ENCODE measurements at regions not wholly inside any gene's neighbourhood (a gene's known extent, or its start where the extent isn't known, plus 50 kb on each side); places are given as distances from the start of the nearest gene placed in this dataset.

- H3K4me1 ChIP-seq (ENCODE audit: control insufficient read depth in 2 of 2, insufficient read depth in 2 of 2, low read length in 1 of 2), result no peaks in the 10 kb centered on the region
- no peak overlapping the region for H3K27ac ChIP-seq (ENCODE audit: low read depth in 2 of 2, low read length in 1 of 2)
Measured at GRCh38 chr5:82859451-82860140, 217.6 kb downstream of the TMEM167A start.

GRCh38 chr5:82858151-82859025 is 218.8 kb downstream of the TMEM167A start:
- Histone ChIP-seq H3K36me3 (ENCODE audit: control insufficient read depth in 2 of 2, insufficient read depth in 2 of 2, low read length in 1 of 2) (no peaks in the 10 kb centered on the region), H3K27ac (ENCODE audit: low read depth in 2 of 2, low read length in 1 of 2) (no peak overlapping the region)
- WGBS, 2 donors, result 74 to 76% methylated on average over 9 of the region's 9 CpGs

More at GRCh38 chr5:82859451-82860140, 217.6 kb downstream of the TMEM167A start:
- Histone ChIP-seq H3K36me3 (ENCODE audit: control insufficient read depth in 2 of 2, insufficient read depth in 2 of 2, low read length in 1 of 2) (no peaks in the 10 kb centered on the region), H3K9me3 (ENCODE audit: control insufficient read depth in 2 of 2, insufficient read depth in 1 of 2, low read depth in 1 of 2, low read length in 1 of 2) (no peaks in the 10 kb centered on the region), H3K4me3 (ENCODE audit: low read depth in 1 of 2, low read length in 2 of 2) (no peak overlapping the region), H3K27me3 (ENCODE audit: control insufficient read depth in 1 of 2, insufficient read depth in 2 of 2, low read length in 2 of 2) (no peaks in the 10 kb centered on the region)
- WGBS, 2 donors, result 52 to 55% methylated on average over 8 of the region's 8 CpGs

GRCh38 chr5:82855893-82856550 is 221.2 kb downstream of the TMEM167A start:
- 56 to 58% methylated on average over 5 of the region's 5 CpGs for WGBS, 2 donors
- Histone ChIP-seq H3K36me3 (ENCODE audit: control insufficient read depth in 2 of 2, insufficient read depth in 2 of 2, low read length in 1 of 2) (no peaks in the 10 kb centered on the region), H3K27ac (ENCODE audit: low read depth in 2 of 2, low read length in 1 of 2) (no peak overlapping the region), H3K4me1 (ENCODE audit: control insufficient read depth in 2 of 2, insufficient read depth in 2 of 2, low read length in 1 of 2) (no peaks in the 10 kb centered on the region), H3K4me3 (ENCODE audit: low read depth in 1 of 2, low read length in 2 of 2) (no peak overlapping the region), H3K27me3 (ENCODE audit: control insufficient read depth in 1 of 2, insufficient read depth in 2 of 2, low read length in 2 of 2) (no peaks in the 10 kb centered on the region), H3K9me3 (ENCODE audit: control insufficient read depth in 2 of 2, insufficient read depth in 1 of 2, low read depth in 1 of 2, low read length in 1 of 2) (no peaks in the 10 kb centered on the region)

More at GRCh38 chr5:82858151-82859025, 218.8 kb downstream of the TMEM167A start:
- no peak overlapping the region for H3K4me3 ChIP-seq (ENCODE audit: low read depth in 1 of 2, low read length in 2 of 2)
- H3K9me3 ChIP-seq (ENCODE audit: control insufficient read depth in 2 of 2, insufficient read depth in 1 of 2, low read depth in 1 of 2, low read length in 1 of 2), result no peaks in the 10 kb centered on the region
- H3K4me1 ChIP-seq (ENCODE audit: control insufficient read depth in 2 of 2, insufficient read depth in 2 of 2, low read length in 1 of 2), result no peaks in the 10 kb centered on the region
- no peaks in the 10 kb centered on the region for H3K27me3 ChIP-seq (ENCODE audit: control insufficient read depth in 1 of 2, insufficient read depth in 2 of 2, low read length in 2 of 2)

GRCh38 chr5:82854956-82855355 is 222.2 kb downstream of the TMEM167A start:
- Histone ChIP-seq H3K9me3 (ENCODE audit: control insufficient read depth in 2 of 2, insufficient read depth in 1 of 2, low read depth in 1 of 2, low read length in 1 of 2) (no peaks in the 10 kb centered on the region), H3K27ac (ENCODE audit: low read depth in 2 of 2, low read length in 1 of 2) (no peak overlapping the region), H3K4me3 (ENCODE audit: low read depth in 1 of 2, low read length in 2 of 2) (no peak overlapping the region), H3K27me3 (ENCODE audit: control insufficient read depth in 1 of 2, insufficient read depth in 2 of 2, low read length in 2 of 2) (no peaks in the 10 kb centered on the region), H3K4me1 (ENCODE audit: control insufficient read depth in 2 of 2, insufficient read depth in 2 of 2, low read length in 1 of 2) (no peaks in the 10 kb centered on the region), H3K36me3 (ENCODE audit: control insufficient read depth in 2 of 2, insufficient read depth in 2 of 2, low read length in 1 of 2) (no peaks in the 10 kb centered on the region)
- 76 to 82% methylated on average over 3 of the region's 3 CpGs for WGBS, 2 donors

GRCh38 chr5:82851471-82851870 is 225.7 kb downstream of the TMEM167A start:
- Histone ChIP-seq H3K4me1 (ENCODE audit: control insufficient read depth in 2 of 2, insufficient read depth in 2 of 2, low read length in 1 of 2) (no peaks in the 10 kb centered on the region), H3K4me3 (ENCODE audit: low read depth in 1 of 2, low read length in 2 of 2) (no peak overlapping the region), H3K27ac (ENCODE audit: low read depth in 2 of 2, low read length in 1 of 2) (no peak overlapping the region), H3K27me3 (ENCODE audit: control insufficient read depth in 1 of 2, insufficient read depth in 2 of 2, low read length in 2 of 2) (no peaks in the 10 kb centered on the region), H3K9me3 (ENCODE audit: control insufficient read depth in 2 of 2, insufficient read depth in 1 of 2, low read depth in 1 of 2, low read length in 1 of 2) (peaks cover 0 to 3% of the 10 kb centered on the region in 2 donors), H3K36me3 (ENCODE audit: control insufficient read depth in 2 of 2, insufficient read depth in 2 of 2, low read length in 1 of 2) (no peaks in the 10 kb centered on the region)
- WGBS, 2 donors, result 65 to 71% methylated on average over 3 of the region's 3 CpGs

- Histone ChIP-seq H3K9me3 (ENCODE audit: control insufficient read depth in 2 of 2, insufficient read depth in 1 of 2, low read depth in 1 of 2, low read length in 1 of 2) (peaks cover 0 to 3% of the 10 kb centered on the region in 2 donors), H3K4me3 (ENCODE audit: low read depth in 1 of 2, low read length in 2 of 2) (no peak overlapping the region), H3K27ac (ENCODE audit: low read depth in 2 of 2, low read length in 1 of 2) (no peak overlapping the region), H3K27me3 (ENCODE audit: control insufficient read depth in 1 of 2, insufficient read depth in 2 of 2, low read length in 2 of 2) (no peaks in the 10 kb centered on the region), H3K4me1 (ENCODE audit: control insufficient read depth in 2 of 2, insufficient read depth in 2 of 2, low read length in 1 of 2) (no peaks in the 10 kb centered on the region), H3K36me3 (ENCODE audit: control insufficient read depth in 2 of 2, insufficient read depth in 2 of 2, low read length in 1 of 2) (no peaks in the 10 kb centered on the region)
- 88 to 90% methylated on average over 2 of the region's 2 CpGs for WGBS, 2 donors
Measured at GRCh38 chr5:82850393-82850792, 226.8 kb downstream of the TMEM167A start.

- H3K9me3 ChIP-seq (ENCODE audit: control insufficient read depth in 2 of 2, insufficient read depth in 1 of 2, low read depth in 1 of 2, low read length in 1 of 2), result peaks cover 0 to 3% of the 10 kb centered on the region in 2 donors
- H3K36me3 ChIP-seq (ENCODE audit: control insufficient read depth in 2 of 2, insufficient read depth in 2 of 2, low read length in 1 of 2), result no peaks in the 10 kb centered on the region
- no peak overlapping the region for H3K27ac ChIP-seq (ENCODE audit: low read depth in 2 of 2, low read length in 1 of 2)
- H3K4me3 ChIP-seq (ENCODE audit: low read depth in 1 of 2, low read length in 2 of 2), result no peak overlapping the region
- H3K27me3 ChIP-seq (ENCODE audit: control insufficient read depth in 1 of 2, insufficient read depth in 2 of 2, low read length in 2 of 2), result no peaks in the 10 kb centered on the region
- H3K4me1 ChIP-seq (ENCODE audit: control insufficient read depth in 2 of 2, insufficient read depth in 2 of 2, low read length in 1 of 2), result no peaks in the 10 kb centered on the region
Measured at GRCh38 chr5:82849885-82850284, 227.3 kb downstream of the TMEM167A start.

GRCh38 chr5:82847562-82847961 is 229.6 kb downstream of the TMEM167A start:
- no peaks in the 10 kb centered on the region for H3K36me3 ChIP-seq (ENCODE audit: control insufficient read depth in 2 of 2, insufficient read depth in 2 of 2, low read length in 1 of 2)
- no peaks in the 10 kb centered on the region for H3K27me3 ChIP-seq (ENCODE audit: control insufficient read depth in 1 of 2, insufficient read depth in 2 of 2, low read length in 2 of 2)
- no peaks in the 10 kb centered on the region for H3K4me1 ChIP-seq (ENCODE audit: control insufficient read depth in 2 of 2, insufficient read depth in 2 of 2, low read length in 1 of 2)
- H3K9me3 ChIP-seq (ENCODE audit: control insufficient read depth in 2 of 2, insufficient read depth in 1 of 2, low read depth in 1 of 2, low read length in 1 of 2), result peaks cover 0 to 3% of the 10 kb centered on the region in 2 donors
- no peak overlapping the region for H3K27ac ChIP-seq (ENCODE audit: low read depth in 2 of 2, low read length in 1 of 2)
- no peak overlapping the region for H3K4me3 ChIP-seq (ENCODE audit: low read depth in 1 of 2, low read length in 2 of 2)
- 91 to 93% methylated on average over 5 of the region's 5 CpGs for WGBS, 2 donors

GRCh38 chr5:82839881-82840280 is 237.3 kb downstream of the TMEM167A start:
- no peaks in the 10 kb centered on the region for H3K27me3 ChIP-seq (ENCODE audit: control insufficient read depth in 1 of 2, insufficient read depth in 2 of 2, low read length in 2 of 2)
- peaks cover 0 to 7% of the 10 kb centered on the region in 2 donors for H3K9me3 ChIP-seq (ENCODE audit: control insufficient read depth in 2 of 2, insufficient read depth in 1 of 2, low read depth in 1 of 2, low read length in 1 of 2)
- no peak overlapping the region for H3K4me3 ChIP-seq (ENCODE audit: low read depth in 1 of 2, low read length in 2 of 2)
- H3K27ac ChIP-seq (ENCODE audit: low read depth in 2 of 2, low read length in 1 of 2), result no peak overlapping the region
- H3K4me1 ChIP-seq (ENCODE audit: control insufficient read depth in 2 of 2, insufficient read depth in 2 of 2, low read length in 1 of 2), result no peaks in the 10 kb centered on the region
- 88% methylated on average over 3 of the region's 3 CpGs for whole genome bisulfite sequencing, 2 donors
- H3K36me3 ChIP-seq (ENCODE audit: control insufficient read depth in 2 of 2, insufficient read depth in 2 of 2, low read length in 1 of 2), result no peaks in the 10 kb centered on the region
